Activated T-cell treated with anti-CD3 and anti-CD28 coated beads for 4 hours (primary cell): ENCODE measurements at regions not wholly inside any gene's neighbourhood (a gene's known extent, or its start where the extent isn't known, plus 50 kb on each side); places are given as distances from the start of the nearest gene placed in this dataset.

Experiments used
- DNase-seq: peaks from one replicate; pipeline ENCODE4 v3.0.0-alpha.2; 2020

GRCh38 chr2:128475427-128476211, 157.0 kb upstream of the HS6ST1 start:
- DNase-seq = no peak

GRCh38 chr2:128477026-128477820, 158.6 kb upstream of the HS6ST1 start:
- DNase-seq = no peak

- no peak for DNase-seq
These were observed 159.2 kb upstream of the HS6ST1 start for GRCh38 chr2:128477891-128478290.

- DNase-seq = no peak
These were observed 167.3 kb upstream of the HS6ST1 start for GRCh38 chr2:128485761-128486639.

- no peak for DNase-seq
These were observed 168.1 kb upstream of the HS6ST1 start for GRCh38 chr2:128486640-128487375.

DNA sequence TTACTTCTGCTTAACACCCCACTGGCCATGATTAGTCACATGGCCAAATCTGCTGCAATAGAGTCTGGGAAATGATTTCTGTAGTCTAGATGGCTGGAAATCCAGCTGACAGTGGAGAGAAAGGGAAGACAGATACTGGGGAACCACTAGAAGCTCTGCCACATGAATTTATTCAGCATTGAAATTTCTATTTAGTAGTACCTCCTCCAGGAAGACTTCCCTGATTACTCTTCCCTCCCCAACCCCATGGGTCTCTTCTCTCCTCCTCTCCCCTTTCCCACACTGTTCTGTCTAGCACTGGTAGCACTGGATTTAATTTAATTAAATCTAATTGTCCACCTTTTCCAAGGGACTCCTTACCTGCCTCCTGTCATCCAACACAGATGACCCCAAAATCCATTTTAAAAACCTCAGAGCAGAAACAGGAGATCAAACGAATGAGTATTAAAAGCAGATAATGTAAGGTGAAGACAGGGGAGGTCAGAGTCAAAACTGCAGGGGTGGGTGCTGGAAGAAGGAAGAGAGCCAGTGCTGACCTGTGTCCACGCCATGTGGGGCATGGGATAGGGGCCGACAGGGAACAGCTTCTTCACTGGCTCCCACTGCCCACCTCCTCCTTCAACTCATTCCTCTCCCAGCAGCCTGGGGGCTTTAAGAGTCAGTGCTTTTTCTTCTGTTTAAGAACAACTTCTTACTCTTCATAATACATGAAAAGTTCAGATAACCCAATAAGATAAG, 169.2 kb upstream of the HS6ST1 start:
- DNase-seq = no peak

DNA sequence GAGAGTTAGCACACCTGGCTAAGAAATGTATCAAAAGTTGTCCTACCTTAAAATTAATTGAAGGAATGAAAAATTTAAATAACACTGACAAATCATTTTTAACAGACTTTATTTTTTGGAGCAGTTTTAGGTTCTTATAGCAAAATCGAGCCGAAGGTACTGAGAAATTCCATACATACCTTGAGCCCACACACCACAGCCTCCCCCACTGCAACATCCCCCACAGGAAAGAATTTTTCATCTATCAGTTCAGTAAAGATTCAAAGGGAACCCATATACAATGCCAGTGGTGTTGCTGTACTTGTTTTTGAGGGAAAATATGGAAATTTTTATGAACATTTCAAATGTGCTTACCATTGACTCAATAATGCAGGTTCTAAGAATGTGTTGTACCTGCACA, 169.8 kb upstream of the HS6ST1 start:
- DNase-seq = no peak

- no peak for DNase-seq
These were observed 171.0 kb upstream of the HS6ST1 start for GRCh38 chr2:128489526-128490273.

GRCh38 chr2:128490321-128490720, 171.7 kb upstream of the HS6ST1 start:
- no peak for DNase-seq

DNA sequence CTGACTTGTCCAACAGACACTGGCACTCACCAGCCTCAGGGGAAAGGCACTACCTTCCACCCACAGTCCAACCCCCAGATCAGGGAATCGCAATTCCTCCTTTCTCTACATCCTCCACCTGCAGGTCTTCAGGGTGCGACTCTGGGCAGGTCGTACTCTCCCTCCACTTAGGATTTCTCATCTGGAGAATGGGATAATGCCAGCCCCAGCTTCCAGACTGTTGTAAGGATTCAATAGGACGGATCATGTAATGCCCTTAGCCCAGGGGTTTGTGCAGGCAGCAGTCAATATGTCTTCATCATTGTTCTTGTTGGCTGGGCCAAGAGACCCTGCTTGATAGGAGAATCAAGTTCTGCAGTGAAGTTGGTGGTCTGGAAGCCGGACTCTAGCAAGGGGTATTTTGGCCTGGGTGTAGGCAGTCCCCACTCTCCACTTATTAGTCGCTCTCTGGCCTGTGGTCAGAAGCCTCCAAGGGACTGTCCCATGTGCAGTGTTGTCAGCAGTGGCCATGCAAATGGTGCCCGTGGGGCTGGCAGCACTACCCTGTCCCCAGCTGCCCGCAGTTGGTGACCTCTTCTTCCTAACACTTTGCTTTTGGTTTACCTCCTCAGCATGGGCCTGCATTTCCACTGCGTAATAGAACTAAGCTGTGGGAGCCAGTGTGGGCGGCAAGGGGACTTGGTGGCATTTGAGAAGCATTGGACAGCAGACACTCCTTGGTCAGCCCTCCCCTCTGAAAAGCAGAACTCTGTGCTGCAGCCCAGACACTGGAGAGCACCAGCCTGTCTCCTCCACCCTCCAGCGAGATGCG, 172.4 kb upstream of the HS6ST1 start:
- DNase-seq = no peak

DNA sequence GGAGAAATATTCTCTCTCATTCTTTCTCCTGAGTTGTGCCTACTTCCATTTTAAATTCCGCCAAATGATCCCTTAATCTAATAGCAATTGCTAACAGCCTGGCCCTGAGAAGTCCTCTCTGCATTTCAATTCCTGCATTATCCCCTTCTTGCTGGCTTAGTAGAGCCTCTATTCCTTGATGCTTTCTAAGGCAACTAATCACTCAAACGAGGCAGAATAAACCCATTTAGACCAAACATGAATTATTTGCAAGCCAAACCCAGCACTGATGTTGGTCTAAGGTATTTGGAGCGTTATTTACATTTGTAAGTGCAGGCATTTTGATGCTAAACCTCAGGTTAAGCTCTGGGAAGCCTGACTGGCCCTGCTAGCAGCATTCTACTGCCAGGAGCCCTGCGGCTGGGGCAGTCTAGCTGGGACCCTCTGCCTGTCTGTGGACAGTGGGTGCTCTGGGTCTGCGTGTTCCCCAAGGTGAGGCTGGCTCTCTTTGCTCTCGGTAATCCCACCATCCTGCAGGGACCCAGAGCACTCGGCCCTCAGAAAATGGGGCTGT, 173.1 kb upstream of the HS6ST1 start:
- DNase-seq = no peak

DNA sequence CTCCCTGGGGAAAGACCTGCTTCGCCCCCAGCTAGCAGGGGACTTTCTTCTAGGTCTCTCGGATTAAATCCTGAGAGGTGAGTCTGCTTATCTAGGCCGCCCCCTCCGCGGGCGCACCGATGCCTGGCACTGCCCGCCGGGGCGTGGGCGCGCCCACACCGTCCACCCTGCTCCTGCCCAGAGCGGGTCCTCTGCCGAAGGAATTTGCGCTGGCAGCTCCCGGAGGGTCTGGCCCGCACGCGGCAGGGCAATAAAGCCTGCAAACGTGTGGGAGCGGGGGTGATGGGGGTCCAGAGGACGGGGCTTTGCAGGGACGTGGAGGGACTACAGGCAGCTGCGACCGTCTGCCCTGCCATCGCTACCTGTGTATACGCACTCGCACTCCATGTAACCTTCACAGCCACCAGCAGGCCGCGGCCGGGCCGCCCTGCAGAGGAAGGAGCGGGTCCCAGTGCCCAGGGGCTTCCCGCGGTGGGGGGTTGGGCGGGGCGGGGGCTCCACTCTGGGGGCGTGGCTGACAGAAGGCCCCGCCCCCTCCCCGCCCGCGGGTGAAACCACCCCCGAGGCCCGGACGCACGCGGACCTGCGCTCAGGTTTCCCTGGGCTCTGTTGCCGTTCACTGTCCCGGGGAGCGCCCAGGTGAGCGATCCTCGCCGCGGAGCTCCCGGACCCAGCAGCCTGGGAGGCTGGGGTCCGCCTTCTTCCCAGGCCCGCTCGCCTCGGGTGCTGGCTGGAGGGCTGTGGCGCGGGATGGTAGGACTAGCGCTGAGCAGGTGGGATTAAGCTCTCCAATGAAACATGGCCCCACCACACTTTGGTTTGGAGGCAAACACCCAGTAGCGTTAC, 174.5 kb upstream of the HS6ST1 start:
- no peak for DNase-seq

GRCh38 chr2:128493880-128494279, 175.2 kb upstream of the HS6ST1 start:
- DNase-seq = no peak

DNA sequence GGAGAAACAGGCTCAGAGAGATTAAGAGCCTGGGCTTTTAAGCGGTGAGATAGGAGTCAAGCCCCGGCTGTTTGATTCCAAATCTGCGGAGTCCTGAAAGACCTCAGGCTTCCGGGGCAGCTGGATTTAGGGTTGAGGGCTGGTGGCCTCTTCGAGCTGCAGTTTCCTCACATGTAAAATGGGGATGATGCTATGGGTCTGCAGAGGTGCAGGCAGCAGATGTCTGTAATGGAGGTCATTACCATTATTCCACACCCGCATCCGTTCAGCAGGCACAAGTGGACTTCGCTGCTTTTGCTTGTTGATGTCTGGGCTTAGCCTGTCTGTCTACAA, 175.6 kb upstream of the HS6ST1 start:
- no peak for DNase-seq

GRCh38 chr2:128494640-128495321, 176.1 kb upstream of the HS6ST1 start:
- no peak for DNase-seq

- DNase-seq = no peak
These were observed 177.4 kb upstream of the HS6ST1 start for GRCh38 chr2:128495996-128496547.

- no peak for DNase-seq
These were observed 178.0 kb upstream of the HS6ST1 start for GRCh38 chr2:128496700-128497099.

- DNase-seq = no peak
These were observed 178.8 kb upstream of the HS6ST1 start for GRCh38 chr2:128497461-128497860.
